ENCODE measurements at regions not wholly inside any gene's neighbourhood (a gene's known extent, or its start where the extent isn't known, plus 50 kb on each side); places are given as distances from the start of the nearest gene placed in this dataset.
"Not testable (repeated sequence)": the region's sequence is repeated elsewhere in the genome, so short reads cannot be mapped to it uniquely, and the experiment has no call there.

GRCh38 chr1:146317785-146318184 lies 89.0 kb upstream of the NOTCH2NLA start:
- H3K4me3 ChIP-seq; H3K9me3 ChIP-seq; H3K27ac ChIP-seq; H3K36me3 ChIP-seq; H3K27me3 ChIP-seq; H3K4me1 ChIP-seq; intact Hi-C loops (cut with DNase I; ENCODE audit: low total_unique reads); DNase-seq (ENCODE audit: low spot score in 2 of 2): not testable (repeated sequence)

DNA sequence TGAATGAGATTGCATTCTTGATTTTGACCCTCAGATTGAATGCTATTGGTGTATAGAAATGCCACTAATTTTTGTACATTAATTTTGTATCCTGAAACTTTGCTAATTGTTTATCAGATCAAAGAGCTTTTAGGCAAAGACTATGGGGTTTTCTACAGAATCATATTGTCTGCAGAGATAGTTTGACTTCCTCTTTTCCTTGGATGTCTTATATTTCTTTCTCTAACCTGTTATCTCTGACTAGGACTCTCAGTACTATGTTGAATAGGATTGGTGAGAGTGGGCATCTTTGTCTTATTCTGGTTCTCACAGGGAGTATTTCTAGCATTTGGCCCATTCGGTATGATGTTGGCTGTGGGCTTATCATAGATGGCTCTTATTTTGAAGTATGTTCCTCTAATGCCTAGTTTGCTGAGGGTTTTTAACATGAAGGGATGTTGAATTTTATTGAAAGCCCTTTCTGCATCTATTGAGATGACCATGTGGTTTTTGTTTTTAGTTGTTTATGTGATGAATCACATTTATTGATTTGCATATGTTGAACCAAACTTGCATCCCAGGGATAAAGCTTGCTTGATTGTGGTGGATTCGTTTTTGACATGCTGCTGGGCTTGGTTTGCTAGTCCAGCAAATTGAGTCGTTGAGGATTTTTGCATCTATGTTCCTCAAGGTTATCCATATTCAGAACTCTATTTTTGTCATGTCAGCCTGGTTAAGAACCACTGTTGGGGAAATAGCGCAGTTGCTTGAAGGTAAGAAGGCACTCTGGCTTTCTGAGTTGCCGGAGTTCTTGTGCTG lies 85.8 kb upstream of the NOTCH2NLA start:
- H3K36me3 ChIP-seq; H3K4me3 ChIP-seq; H3K27ac ChIP-seq; DNase-seq (ENCODE audit: low spot score in 2 of 2); H3K4me1 ChIP-seq; intact Hi-C loops (cut with DNase I; ENCODE audit: low total_unique reads); H3K27me3 ChIP-seq; H3K9me3 ChIP-seq: not testable (repeated sequence)

GRCh38 chr1:146310579-146310978 lies 81.8 kb upstream of the NOTCH2NLA start:
- H3K9me3 ChIP-seq; H3K4me3 ChIP-seq; intact Hi-C loops (cut with DNase I; ENCODE audit: low total_unique reads): not testable (repeated sequence)

DNA sequence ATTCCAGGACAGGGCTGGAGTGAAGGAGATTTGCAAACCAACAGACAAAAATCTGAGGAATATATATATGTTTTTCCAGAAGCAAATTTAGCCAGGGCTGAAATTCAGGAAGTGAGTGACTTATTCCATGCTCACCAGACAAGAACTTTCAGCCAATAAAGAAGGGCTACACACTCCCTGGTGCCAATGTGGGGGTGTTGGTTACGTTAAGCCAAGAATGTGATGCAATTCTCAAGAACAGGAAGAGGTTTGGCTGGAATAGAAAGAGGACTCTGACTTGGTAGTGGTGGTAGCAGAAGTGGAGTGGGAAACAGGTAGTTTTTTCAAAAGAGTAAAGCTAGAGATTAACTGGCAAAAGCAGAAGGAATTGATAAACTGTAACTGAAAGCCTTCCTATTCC lies 80.6 kb upstream of the NOTCH2NLA start:
- H3K27me3 ChIP-seq; intact Hi-C loops (cut with DNase I; ENCODE audit: low total_unique reads); H3K9me3 ChIP-seq; H3K4me1 ChIP-seq; H3K36me3 ChIP-seq; H3K4me3 ChIP-seq; H3K27ac ChIP-seq; DNase-seq (ENCODE audit: low spot score in 2 of 2): not testable (repeated sequence)

More at GRCh38 chr1:146310579-146310978, 81.8 kb upstream of the NOTCH2NLA start:
- not testable (repeated sequence) for H3K36me3 ChIP-seq; DNase-seq (ENCODE audit: low spot score in 2 of 2); H3K27ac ChIP-seq; H3K4me1 ChIP-seq; H3K27me3 ChIP-seq

- H3K27ac ChIP-seq; H3K27me3 ChIP-seq; H3K36me3 ChIP-seq; H3K9me3 ChIP-seq; H3K4me1 ChIP-seq; H3K4me3 ChIP-seq; DNase-seq (ENCODE audit: low spot score in 2 of 2); intact Hi-C loops (cut with DNase I; ENCODE audit: low total_unique reads): not testable (repeated sequence)
Measured at GRCh38 chr1:146308892-146309291, 80.1 kb upstream of the NOTCH2NLA start.

- H3K9me3 ChIP-seq; H3K27me3 ChIP-seq; H3K4me3 ChIP-seq; H3K36me3 ChIP-seq; H3K4me1 ChIP-seq; H3K27ac ChIP-seq; intact Hi-C loops (cut with DNase I; ENCODE audit: low total_unique reads); DNase-seq (ENCODE audit: low spot score in 2 of 2): not testable (repeated sequence)
Measured at GRCh38 chr1:146308152-146308551, 79.3 kb upstream of the NOTCH2NLA start.

DNA sequence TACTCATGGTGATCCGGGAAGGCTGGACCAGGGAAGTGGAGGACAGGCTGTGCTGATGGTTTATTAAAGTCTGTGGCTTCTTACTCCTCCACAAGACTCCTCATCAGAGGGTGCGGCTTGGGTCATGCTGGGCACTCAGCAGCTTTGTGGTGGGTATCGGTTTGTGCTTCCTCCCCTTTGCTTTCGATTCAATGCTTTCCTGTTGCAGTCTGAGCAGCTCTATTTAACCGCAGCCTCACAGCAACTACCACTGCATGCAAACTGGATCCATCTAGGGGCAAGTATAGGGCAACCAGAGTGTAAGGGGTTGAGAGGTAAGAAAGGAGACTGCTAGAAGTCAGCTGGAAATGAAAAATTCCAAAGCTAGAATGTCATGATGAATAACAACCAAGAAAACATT lies 78.8 kb upstream of the NOTCH2NLA start:
- H3K4me1 ChIP-seq; intact Hi-C loops (cut with DNase I; ENCODE audit: low total_unique reads); H3K4me3 ChIP-seq; DNase-seq (ENCODE audit: low spot score in 2 of 2); H3K27ac ChIP-seq; H3K9me3 ChIP-seq; H3K27me3 ChIP-seq; H3K36me3 ChIP-seq: not testable (repeated sequence)

DNA sequence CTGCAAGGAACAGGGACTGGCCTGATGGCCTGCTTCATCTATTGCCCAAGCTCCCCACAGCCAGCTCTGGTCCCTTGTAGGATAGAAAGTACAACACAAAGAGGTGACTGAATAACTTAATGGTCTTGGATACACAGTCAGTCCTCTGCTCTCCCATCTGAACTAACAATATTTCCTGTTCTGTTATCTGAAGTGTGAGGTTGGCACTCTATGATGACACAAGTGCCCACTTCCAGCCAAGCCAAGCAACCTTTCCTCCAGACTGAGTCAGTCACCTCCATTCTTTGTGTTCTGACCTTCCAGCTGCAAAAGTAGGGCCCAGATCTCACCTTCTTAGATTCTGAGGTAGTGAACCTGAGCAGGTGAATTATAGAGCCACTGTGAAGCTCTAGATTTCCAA lies 77.8 kb upstream of the NOTCH2NLA start:
- intact Hi-C loops (cut with DNase I; ENCODE audit: low total_unique reads); H3K4me1 ChIP-seq; H3K27ac ChIP-seq; H3K4me3 ChIP-seq; H3K9me3 ChIP-seq; H3K36me3 ChIP-seq; H3K27me3 ChIP-seq; DNase-seq (ENCODE audit: low spot score in 2 of 2): not testable (repeated sequence)

GRCh38 chr1:146305442-146305841 lies 76.6 kb upstream of the NOTCH2NLA start:
- H3K27me3 ChIP-seq; intact Hi-C loops (cut with DNase I; ENCODE audit: low total_unique reads); H3K4me3 ChIP-seq; H3K9me3 ChIP-seq; H3K36me3 ChIP-seq; DNase-seq (ENCODE audit: low spot score in 2 of 2); H3K27ac ChIP-seq; H3K4me1 ChIP-seq: not testable (repeated sequence)

GRCh38 chr1:146298575-146298897 lies 69.7 kb upstream of the NOTCH2NLA start:
- H3K9me3 ChIP-seq; intact Hi-C loops (cut with DNase I; ENCODE audit: low total_unique reads); H3K4me3 ChIP-seq; H3K27ac ChIP-seq; H3K4me1 ChIP-seq; H3K27me3 ChIP-seq; DNase-seq (ENCODE audit: low spot score in 2 of 2); H3K36me3 ChIP-seq: not testable (repeated sequence)

- H3K36me3 ChIP-seq; intact Hi-C loops (cut with DNase I; ENCODE audit: low total_unique reads); H3K9me3 ChIP-seq: not testable (repeated sequence)
Measured at GRCh38 chr1:146297781-146298574, 69.2 kb upstream of the NOTCH2NLA start.

GRCh38 chr1:146292940-146293936 lies 64.4 kb upstream of the NOTCH2NLA start:
- H3K4me1 ChIP-seq; H3K27ac ChIP-seq; H3K9me3 ChIP-seq; DNase-seq (ENCODE audit: low spot score in 2 of 2); intact Hi-C loops (cut with DNase I; ENCODE audit: low total_unique reads); H3K27me3 ChIP-seq; H3K4me3 ChIP-seq; H3K36me3 ChIP-seq: not testable (repeated sequence)

More at GRCh38 chr1:146297781-146298574, 69.2 kb upstream of the NOTCH2NLA start:
- H3K4me1 ChIP-seq; H3K27ac ChIP-seq; H3K27me3 ChIP-seq; H3K4me3 ChIP-seq; DNase-seq (ENCODE audit: low spot score in 2 of 2): not testable (repeated sequence)

GRCh38 chr1:146292424-146292823 lies 63.6 kb upstream of the NOTCH2NLA start:
- H3K36me3 ChIP-seq; DNase-seq (ENCODE audit: low spot score in 2 of 2); H3K4me3 ChIP-seq; H3K9me3 ChIP-seq; H3K27ac ChIP-seq; intact Hi-C loops (cut with DNase I; ENCODE audit: low total_unique reads); H3K4me1 ChIP-seq; H3K27me3 ChIP-seq: not testable (repeated sequence)

Data from breast epithelium (tissue), 4 donors.